A549 (cell line): ENCODE measurements at regions not wholly inside any gene's neighbourhood (a gene's known extent, or its start where the extent isn't known, plus 50 kb on each side); places are given as distances from the start of the nearest gene placed in this dataset.

Source experiments
- CBX8 ChIP-seq: fragments of 200-600 bp; sonication (generic); IDR thresholded peaks from 2 replicates; pipeline ENCODE4 v1.6.1; 2016
- EP300 ChIP-seq, 2 experiments: fragments of >200 bp; sonication (Bioruptor Twin); formaldehyde crosslinking; IDR thresholded peaks; 2 replicates in 1 of 2; 3 replicates in 1 of 2; pipeline ENCODE4 v1.6.1; 2016 to 2017
- ESRRA ChIP-seq: fragments of 150-350 bp; IDR thresholded peaks from 2 replicates; pipeline ENCODE4 v1.6.1; 2014; ENCODE audit warnings: mild to moderate bottlenecking, low read length, borderline replicate concordance
- JUN ChIP-seq, 2 experiments: fragments of >200 bp; sonication (Bioruptor Twin); formaldehyde crosslinking; IDR thresholded peaks; 2 replicates in 1 of 2; 3 replicates in 1 of 2; pipeline ENCODE4 v1.6.1; 2016 to 2017
- KDM5A ChIP-seq: fragments of 200-600 bp; sonication (generic); IDR thresholded peaks from 2 replicates; pipeline ENCODE4 v1.6.1; 2016; ENCODE audit warnings: antibody characterized with exemption, mild to moderate bottlenecking
- MAX ChIP-seq: IDR thresholded peaks from 2 replicates; pipeline ENCODE4 v1.6.1; 2012
- POLR2A ChIP-seq: IDR thresholded peaks from 2 replicates; pipeline ENCODE4 v1.6.1; 2012; ENCODE audit warnings: mild to moderate bottlenecking, low read length
- POLR2AphosphoS2 ChIP-seq: conservative IDR thresholded peaks from 2 replicates; pipeline ENCODE4 v1.6.1; 2012; ENCODE audit warnings: low read length, improper control_type of control experiment, inconsistent platforms
- RCOR1 ChIP-seq: fragments of 150-350 bp; IDR thresholded peaks from 2 replicates; pipeline ENCODE4 v1.6.1; 2014; ENCODE audit warnings: antibody characterized with exemption, low read length, low read depth
- SMC3 ChIP-seq: fragments of >200 bp; sonication (Bioruptor Twin); formaldehyde crosslinking; IDR thresholded peaks from 3 replicates; pipeline ENCODE4 v1.6.1; 2018; ENCODE audit warnings: inconsistent platforms
- TF ChIP-seq, protein P1 (sequence below): fragments of >200 bp; sonication (Bioruptor Twin); formaldehyde crosslinking; IDR thresholded peaks from 3 replicates; pipeline ENCODE4 v1.5.1; 2016
- TF ChIP-seq, protein P2 (sequence below): fragments of 250-450 bp; sonication (Bioruptor Pico); IDR thresholded peaks from 2 replicates; pipeline ENCODE4 v1.5.0; 2021; ENCODE audit warnings: mild to moderate bottlenecking, moderate library complexity, borderline replicate concordance

GRCh38 chr3:117754058-117754457 is 1044.5 kb downstream of the TUSC7 start:
- TF ChIP-seq POLR2A, result no peak
- TF ChIP-seq SMC3, result no peak
- no peak for TF ChIP-seq EP300 (IDR thresholded peaks at IDR 0.05)
- TF ChIP-seq, protein P1, sequence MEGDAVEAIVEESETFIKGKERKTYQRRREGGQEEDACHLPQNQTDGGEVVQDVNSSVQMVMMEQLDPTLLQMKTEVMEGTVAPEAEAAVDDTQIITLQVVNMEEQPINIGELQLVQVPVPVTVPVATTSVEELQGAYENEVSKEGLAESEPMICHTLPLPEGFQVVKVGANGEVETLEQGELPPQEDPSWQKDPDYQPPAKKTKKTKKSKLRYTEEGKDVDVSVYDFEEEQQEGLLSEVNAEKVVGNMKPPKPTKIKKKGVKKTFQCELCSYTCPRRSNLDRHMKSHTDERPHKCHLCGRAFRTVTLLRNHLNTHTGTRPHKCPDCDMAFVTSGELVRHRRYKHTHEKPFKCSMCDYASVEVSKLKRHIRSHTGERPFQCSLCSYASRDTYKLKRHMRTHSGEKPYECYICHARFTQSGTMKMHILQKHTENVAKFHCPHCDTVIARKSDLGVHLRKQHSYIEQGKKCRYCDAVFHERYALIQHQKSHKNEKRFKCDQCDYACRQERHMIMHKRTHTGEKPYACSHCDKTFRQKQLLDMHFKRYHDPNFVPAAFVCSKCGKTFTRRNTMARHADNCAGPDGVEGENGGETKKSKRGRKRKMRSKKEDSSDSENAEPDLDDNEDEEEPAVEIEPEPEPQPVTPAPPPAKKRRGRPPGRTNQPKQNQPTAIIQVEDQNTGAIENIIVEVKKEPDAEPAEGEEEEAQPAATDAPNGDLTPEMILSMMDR, result no peak
- TF ChIP-seq POLR2AphosphoS2, result no peak
- no peak for TF ChIP-seq CBX8
- TF ChIP-seq, protein P2, sequence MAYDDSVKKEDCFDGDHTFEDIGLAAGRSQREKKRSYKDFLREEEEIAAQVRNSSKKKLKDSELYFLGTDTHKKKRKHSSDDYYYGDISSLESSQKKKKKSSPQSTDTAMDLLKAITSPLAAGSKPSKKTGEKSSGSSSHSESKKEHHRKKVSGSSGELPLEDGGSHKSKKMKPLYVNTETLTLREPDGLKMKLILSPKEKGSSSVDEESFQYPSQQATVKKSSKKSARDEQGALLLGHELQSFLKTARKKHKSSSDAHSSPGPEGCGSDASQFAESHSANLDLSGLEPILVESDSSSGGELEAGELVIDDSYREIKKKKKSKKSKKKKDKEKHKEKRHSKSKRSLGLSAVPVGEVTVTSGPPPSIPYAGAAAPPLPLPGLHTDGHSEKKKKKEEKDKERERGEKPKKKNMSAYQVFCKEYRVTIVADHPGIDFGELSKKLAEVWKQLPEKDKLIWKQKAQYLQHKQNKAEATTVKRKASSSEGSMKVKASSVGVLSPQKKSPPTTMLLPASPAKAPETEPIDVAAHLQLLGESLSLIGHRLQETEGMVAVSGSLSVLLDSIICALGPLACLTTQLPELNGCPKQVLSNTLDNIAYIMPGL (CRISPR knock-in tag), result no peak
- TF ChIP-seq ESRRA, result no peak
- TF ChIP-seq MAX, result no peak
- TF ChIP-seq RCOR1, result no peak
- no peak for TF ChIP-seq JUN (IDR thresholded peaks at IDR 0.05)
- no peak for TF ChIP-seq KDM5A
